ENCODE measurements at regions not wholly inside any gene's neighbourhood (a gene's known extent, or its start where the extent isn't known, plus 50 kb on each side); places are given as distances from the start of the nearest gene placed in this dataset.

GRCh38 chr11:32216749-32217148 lies 125.9 kb downstream of the RCN1 start:
- Mint-ChIP-seq H3K27me3 (no peaks in the 10 kb centered on the region), H3K27ac (no peak overlapping the region), H3K36me3 (ENCODE audit: low read depth) (no peaks in the 10 kb centered on the region), H3K4me1 (no peaks in the 10 kb centered on the region), H3K9me3 (no peaks in the 10 kb centered on the region), H3K4me3 (no peak overlapping the region)
- ChIA-PET POLR2A (no interaction called here), CTCF (no interaction called here)
- no peak for DNase-seq

GRCh38 chr11:32219320-32219719 lies 128.4 kb downstream of the RCN1 start:
- Mint-ChIP-seq H3K4me1 (no peaks in the 10 kb centered on the region), H3K27ac (no peak overlapping the region), H3K36me3 (ENCODE audit: low read depth) (no peaks in the 10 kb centered on the region), H3K27me3 (no peaks in the 10 kb centered on the region), H3K9me3 (no peaks in the 10 kb centered on the region), H3K4me3 (no peak overlapping the region)
- POLR2A ChIA-PET, result no interaction called here
- CTCF ChIA-PET, result no interaction called here
- no peak for DNase-seq

DNA sequence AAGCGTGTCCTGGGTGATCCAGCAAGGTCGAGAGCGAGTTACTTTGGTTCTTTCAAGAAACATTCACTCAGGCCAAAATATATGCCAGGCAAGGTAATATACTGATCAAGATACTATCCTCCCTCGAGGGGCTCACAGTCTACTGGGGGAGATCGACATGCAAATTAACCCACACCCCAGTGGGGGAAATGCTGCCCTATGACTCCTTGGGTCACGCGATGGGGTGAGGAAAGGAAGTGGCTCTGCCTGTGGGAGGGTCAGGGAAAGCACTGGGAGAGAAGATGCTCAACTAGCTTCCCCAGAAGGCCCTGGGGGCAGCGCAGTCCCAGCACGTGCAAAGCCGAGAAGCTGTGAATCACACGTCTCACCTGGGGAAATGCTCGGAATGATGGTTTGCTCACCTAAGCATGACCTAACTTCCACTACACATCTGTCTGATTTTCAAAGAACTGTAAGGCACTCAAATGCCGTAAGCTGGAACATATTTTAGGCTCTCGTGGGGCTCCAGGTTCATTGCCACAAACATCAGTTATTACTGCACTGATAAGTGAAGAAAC lies 130.7 kb downstream of the RCN1 start:
- no peaks in the 10 kb centered on the region for H3K36me3 Mint-ChIP-seq (ENCODE audit: low read depth)
- ChIA-PET CTCF (interaction anchor here (0.6 kb wide), 1 partner anchor 55 kb away, joined by 5 read pairs; no protein-coding TSS in a partner anchor), POLR2A (no interaction called here)
- no peak for DNase-seq
- no peaks in the 10 kb centered on the region for H3K27me3 Mint-ChIP-seq
- H3K27ac Mint-ChIP-seq, result no peak overlapping the region
- no peaks in the 10 kb centered on the region for H3K9me3 Mint-ChIP-seq
- no peak overlapping the region for H3K4me3 Mint-ChIP-seq
- H3K4me1 Mint-ChIP-seq, result no peaks in the 10 kb centered on the region

DNA sequence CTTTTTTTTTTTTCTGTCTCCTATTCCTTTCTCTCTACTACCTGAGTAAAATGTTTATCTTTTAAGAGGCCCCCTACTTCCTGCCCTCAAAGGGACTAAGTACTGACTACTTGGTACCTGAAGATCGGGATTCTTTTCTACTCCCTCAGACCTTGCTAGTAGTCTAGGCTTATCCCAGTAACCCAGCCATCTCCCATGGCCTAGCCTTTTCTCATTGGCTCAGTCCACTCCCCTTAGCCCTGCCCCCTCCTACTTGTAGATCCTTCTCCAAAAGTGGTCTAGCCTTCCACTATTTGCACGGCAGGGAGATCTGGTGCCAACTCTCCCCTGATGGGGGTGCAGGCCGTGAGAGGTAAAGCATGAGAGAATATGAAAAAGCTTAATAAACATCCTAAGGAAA lies 133.7 kb downstream of the RCN1 start:
- ChIA-PET POLR2A (no interaction called here), CTCF (no interaction called here)
- H3K4me3 Mint-ChIP-seq, result no peak overlapping the region
- no peak overlapping the region for H3K27ac Mint-ChIP-seq
- no peaks in the 10 kb centered on the region for H3K36me3 Mint-ChIP-seq (ENCODE audit: low read depth)
- DNase-seq, result no peak
- H3K4me1 Mint-ChIP-seq, result no peaks in the 10 kb centered on the region
- no peaks in the 10 kb centered on the region for H3K27me3 Mint-ChIP-seq
- H3K9me3 Mint-ChIP-seq, result no peaks in the 10 kb centered on the region

DNA sequence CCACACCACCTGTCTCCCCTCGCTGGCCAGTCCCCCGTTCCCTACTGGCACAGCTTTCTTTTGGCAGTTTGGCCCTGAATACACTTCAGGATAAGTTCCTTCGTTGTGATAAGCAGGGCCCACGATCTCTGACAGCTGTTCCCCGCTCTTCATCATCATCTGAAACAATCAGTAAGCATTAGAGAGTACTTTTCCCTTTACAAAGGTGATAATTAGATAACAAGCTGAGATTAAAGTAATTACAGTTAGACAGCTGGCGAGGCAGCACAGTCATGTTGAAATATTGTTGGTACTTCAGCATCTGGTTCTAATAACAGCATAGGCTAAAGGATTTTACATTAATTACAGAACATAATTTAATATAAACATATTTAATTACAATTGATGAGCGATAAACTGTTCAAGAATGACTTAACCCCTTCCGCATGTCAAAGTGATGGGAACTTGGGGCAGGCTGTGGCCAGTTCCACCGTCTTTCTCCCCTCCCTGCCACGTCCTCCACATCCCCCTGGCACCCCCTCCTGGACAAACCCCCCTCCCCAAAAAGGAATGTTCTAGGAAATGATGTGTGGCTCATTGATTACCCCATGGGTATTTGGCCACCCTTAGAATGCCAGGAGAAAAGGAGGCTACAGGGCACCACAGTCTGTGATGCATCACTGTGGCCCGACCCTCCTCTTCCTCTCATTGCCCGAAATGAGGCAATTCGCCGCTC lies 134.9 kb downstream of the RCN1 start:
- Mint-ChIP-seq H3K27me3 (no peaks in the 10 kb centered on the region), H3K36me3 (ENCODE audit: low read depth) (no peaks in the 10 kb centered on the region), H3K4me1 (no peaks in the 10 kb centered on the region), H3K27ac (no peak overlapping the region), H3K4me3 (no peak overlapping the region), H3K9me3 (no peaks in the 10 kb centered on the region)
- ChIA-PET CTCF (no interaction called here), POLR2A (no interaction called here)
- no peak for DNase-seq

GRCh38 chr11:32226480-32226879 lies 135.6 kb downstream of the RCN1 start:
- CTCF ChIA-PET, result no interaction called here
- H3K27ac Mint-ChIP-seq, result no peak overlapping the region
- H3K36me3 Mint-ChIP-seq (ENCODE audit: low read depth), result no peaks in the 10 kb centered on the region
- DNase-seq, result no peak
- no peaks in the 10 kb centered on the region for H3K9me3 Mint-ChIP-seq
- POLR2A ChIA-PET, result no interaction called here
- H3K4me3 Mint-ChIP-seq, result no peak overlapping the region
- no peaks in the 10 kb centered on the region for H3K4me1 Mint-ChIP-seq
- no peaks in the 10 kb centered on the region for H3K27me3 Mint-ChIP-seq

DNA sequence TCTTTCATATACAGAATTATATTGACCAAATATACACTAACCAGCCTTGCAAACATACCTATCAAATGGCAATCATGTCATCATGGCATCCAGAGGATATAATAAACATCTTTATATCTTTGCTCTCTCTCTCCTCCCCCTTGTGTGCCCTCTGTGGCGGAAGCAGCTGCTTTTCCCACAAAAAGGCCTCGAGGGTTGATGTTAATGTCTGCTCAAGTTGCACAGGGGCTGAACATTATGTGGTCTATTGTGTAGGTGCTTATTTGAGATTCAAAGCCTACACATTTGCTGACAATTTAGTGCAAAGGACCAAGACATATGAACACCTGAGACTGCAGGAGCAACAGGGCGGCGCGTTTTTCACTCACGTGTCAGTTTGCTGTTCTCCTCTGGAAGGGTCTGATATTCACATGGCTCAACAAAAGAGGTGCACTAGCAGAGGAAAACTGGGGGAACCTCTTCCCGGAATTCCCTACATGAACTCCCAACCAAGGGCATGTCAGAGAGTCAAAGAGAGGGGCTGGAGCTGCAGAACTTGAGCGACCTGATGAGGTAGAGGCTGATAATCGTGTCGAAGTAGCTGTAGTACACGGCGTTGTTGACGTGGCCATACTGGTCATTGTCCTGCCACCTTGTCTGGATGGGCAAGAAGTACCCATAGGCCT lies 138.8 kb downstream of the RCN1 start:
- Mint-ChIP-seq H3K4me1 (no peaks in the 10 kb centered on the region), H3K36me3 (ENCODE audit: low read depth) (no peaks in the 10 kb centered on the region), H3K4me3 (no peak overlapping the region), H3K9me3 (no peaks in the 10 kb centered on the region), H3K27ac (no peak overlapping the region), H3K27me3 (peaks cover 2% of the 10 kb centered on the region)
- CTCF ChIA-PET, result interaction anchor here (1.3 kb wide), 1 partner anchor 17 kb away, joined by 3 read pairs; no protein-coding TSS in a partner anchor
- POLR2A ChIA-PET, result no interaction called here
- DNase-seq, result no peak

DNA sequence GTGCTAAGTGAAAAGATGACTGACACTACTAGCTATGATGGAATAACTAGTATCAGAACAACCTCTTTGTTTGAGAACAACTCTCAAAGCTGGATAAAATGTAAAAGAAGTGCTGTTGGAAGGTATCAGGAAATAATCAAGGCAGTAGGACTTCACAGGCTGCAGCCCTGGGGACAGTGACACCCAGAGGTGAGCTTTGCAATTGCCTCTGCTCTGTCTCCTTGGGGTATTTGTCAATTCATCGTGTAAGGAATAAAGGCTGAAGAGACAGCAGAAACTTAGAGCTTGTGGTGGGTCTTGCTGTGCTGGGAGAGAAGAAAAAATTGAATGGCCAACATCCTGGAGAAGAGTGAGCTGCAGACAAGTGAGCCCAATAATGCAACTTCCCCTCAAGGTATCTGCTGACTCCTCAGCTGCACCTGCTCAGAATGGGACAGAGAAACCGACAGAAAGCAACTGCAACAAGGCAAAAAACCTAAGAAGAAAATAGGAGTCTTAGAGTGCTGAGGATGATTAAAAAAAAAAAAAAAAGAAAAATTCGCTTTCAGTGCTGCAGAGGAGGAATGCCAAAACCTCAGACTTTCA lies 141.1 kb downstream of the RCN1 start:
- ChIA-PET CTCF (interaction anchor here (1.1 kb wide), 1 partner anchor 9 kb away, joined by 3 read pairs; no protein-coding TSS in a partner anchor), POLR2A (no interaction called here)
- peak; percentile 12 for DNase-seq
- Mint-ChIP-seq H3K4me3 (no peak overlapping the region), H3K9me3 (no peaks in the 10 kb centered on the region), H3K27ac (no peak overlapping the region), H3K36me3 (ENCODE audit: low read depth) (no peaks in the 10 kb centered on the region), H3K4me1 (no peaks in the 10 kb centered on the region), H3K27me3 (peaks cover 5% of the 10 kb centered on the region)

GRCh38 chr11:32232516-32232915 lies 141.6 kb downstream of the RCN1 start:
- H3K27me3 Mint-ChIP-seq, result peaks cover 9% of the 10 kb centered on the region
- ChIA-PET CTCF (interaction anchor here (1.1 kb wide), 1 partner anchor 9 kb away, joined by 3 read pairs; no protein-coding TSS in a partner anchor), POLR2A (no interaction called here)

GRCh38 chr11:32233276-32233675 lies 142.4 kb downstream of the RCN1 start:
- no peak for DNase-seq
- no peak overlapping the region for H3K27ac Mint-ChIP-seq
- no peaks in the 10 kb centered on the region for H3K9me3 Mint-ChIP-seq
- peaks cover 10% of the 10 kb centered on the region for H3K27me3 Mint-ChIP-seq
- no peaks in the 10 kb centered on the region for H3K4me1 Mint-ChIP-seq
- no peak overlapping the region for H3K4me3 Mint-ChIP-seq
- CTCF ChIA-PET, result no interaction called here
- POLR2A ChIA-PET, result no interaction called here
- no peaks in the 10 kb centered on the region for H3K36me3 Mint-ChIP-seq (ENCODE audit: low read depth)

More at GRCh38 chr11:32232516-32232915, 141.6 kb downstream of the RCN1 start:
- Mint-ChIP-seq H3K27ac (no peak overlapping the region), H3K36me3 (ENCODE audit: low read depth) (no peaks in the 10 kb centered on the region), H3K4me3 (no peak overlapping the region), H3K9me3 (no peaks in the 10 kb centered on the region), H3K4me1 (no peaks in the 10 kb centered on the region)
- no peak for DNase-seq

GRCh38 chr11:32233928-32234327 lies 143.1 kb downstream of the RCN1 start:
- ChIA-PET POLR2A (no interaction called here), CTCF (no interaction called here)
- Mint-ChIP-seq H3K4me1 (no peaks in the 10 kb centered on the region), H3K4me3 (no peak overlapping the region), H3K36me3 (ENCODE audit: low read depth) (no peaks in the 10 kb centered on the region), H3K27ac (no peak overlapping the region), H3K27me3 (peaks cover 14% of the 10 kb centered on the region), H3K9me3 (no peaks in the 10 kb centered on the region)
- DNase-seq, result no peak

- Mint-ChIP-seq H3K36me3 (ENCODE audit: low read depth) (no peaks in the 10 kb centered on the region), H3K9me3 (no peaks in the 10 kb centered on the region), H3K4me1 (no peaks in the 10 kb centered on the region), H3K4me3 (no peak overlapping the region), H3K27ac (no peak overlapping the region), H3K27me3 (peaks cover 3% of the 10 kb centered on the region)
- CTCF ChIA-PET, result no interaction called here
- POLR2A ChIA-PET, result no interaction called here
- DNase-seq, result no peak
Observed at GRCh38 chr11:32244453-32244852, 153.6 kb downstream of the RCN1 start.

GRCh38 chr11:32253706-32254105 lies 162.8 kb downstream of the RCN1 start:
- peaks cover 9% of the 10 kb centered on the region for H3K27me3 Mint-ChIP-seq
- H3K4me3 Mint-ChIP-seq, result no peak overlapping the region
- DNase-seq, result no peak
- no peaks in the 10 kb centered on the region for H3K9me3 Mint-ChIP-seq
- POLR2A ChIA-PET, result no interaction called here
- CTCF ChIA-PET, result interaction anchor here (0.6 kb wide), 1 partner anchor 284 kb away, joined by 3 read pairs; no protein-coding TSS in a partner anchor
- H3K36me3 Mint-ChIP-seq (ENCODE audit: low read depth), result no peaks in the 10 kb centered on the region
- no peak overlapping the region for H3K27ac Mint-ChIP-seq
- H3K4me1 Mint-ChIP-seq, result no peaks in the 10 kb centered on the region

All from activated CD4-positive, alpha-beta T cell treated with anti-CD3 and anti-CD28 coated beads, Interleukin-2, amount 10 ng/mL, durations not matched to agents 7 days and 5 days (primary cell).